ENCODE measurements at regions not wholly inside any gene's neighbourhood (a gene's known extent, or its start where the extent isn't known, plus 50 kb on each side); places are given as distances from the start of the nearest gene placed in this dataset.

GRCh38 chr3:147497286-147497685 lies 88.1 kb downstream of the ZIC1 start:
- TF ChIP-seq, protein P1, sequence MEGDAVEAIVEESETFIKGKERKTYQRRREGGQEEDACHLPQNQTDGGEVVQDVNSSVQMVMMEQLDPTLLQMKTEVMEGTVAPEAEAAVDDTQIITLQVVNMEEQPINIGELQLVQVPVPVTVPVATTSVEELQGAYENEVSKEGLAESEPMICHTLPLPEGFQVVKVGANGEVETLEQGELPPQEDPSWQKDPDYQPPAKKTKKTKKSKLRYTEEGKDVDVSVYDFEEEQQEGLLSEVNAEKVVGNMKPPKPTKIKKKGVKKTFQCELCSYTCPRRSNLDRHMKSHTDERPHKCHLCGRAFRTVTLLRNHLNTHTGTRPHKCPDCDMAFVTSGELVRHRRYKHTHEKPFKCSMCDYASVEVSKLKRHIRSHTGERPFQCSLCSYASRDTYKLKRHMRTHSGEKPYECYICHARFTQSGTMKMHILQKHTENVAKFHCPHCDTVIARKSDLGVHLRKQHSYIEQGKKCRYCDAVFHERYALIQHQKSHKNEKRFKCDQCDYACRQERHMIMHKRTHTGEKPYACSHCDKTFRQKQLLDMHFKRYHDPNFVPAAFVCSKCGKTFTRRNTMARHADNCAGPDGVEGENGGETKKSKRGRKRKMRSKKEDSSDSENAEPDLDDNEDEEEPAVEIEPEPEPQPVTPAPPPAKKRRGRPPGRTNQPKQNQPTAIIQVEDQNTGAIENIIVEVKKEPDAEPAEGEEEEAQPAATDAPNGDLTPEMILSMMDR (IDR thresholded peaks at IDR 0.05; ENCODE audit: low read depth, low read length, poor library complexity, severe bottlenecking) = no peak
- no peak for TF ChIP-seq EZH2phosphoT487 (IDR thresholded peaks at IDR 0.05; ENCODE audit: borderline replicate concordance, low read length)
